ENCODE measurements at regions not wholly inside any gene's neighbourhood (a gene's known extent, or its start where the extent isn't known, plus 50 kb on each side); places are given as distances from the start of the nearest gene placed in this dataset.

DNA sequence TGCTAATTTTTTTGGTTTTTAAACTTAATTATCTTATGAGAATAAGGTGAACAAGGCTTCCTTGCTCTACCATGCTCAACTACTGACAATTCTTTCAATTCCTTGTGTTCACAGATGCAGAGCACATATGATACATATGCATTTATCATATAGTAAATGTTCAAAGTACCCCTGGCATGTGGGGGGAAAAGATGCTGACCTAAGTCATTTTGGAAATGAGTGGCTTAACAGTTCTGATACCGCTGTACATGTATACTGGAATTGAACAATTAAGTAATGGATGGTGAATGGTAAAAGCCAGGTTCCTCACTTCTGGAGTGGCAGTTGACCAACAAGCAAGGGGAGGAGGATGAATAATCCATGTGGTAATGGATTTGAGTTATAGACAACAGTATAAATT is 149.6 kb downstream of the NAF1 start:
- TF ChIP-seq, protein P1, sequence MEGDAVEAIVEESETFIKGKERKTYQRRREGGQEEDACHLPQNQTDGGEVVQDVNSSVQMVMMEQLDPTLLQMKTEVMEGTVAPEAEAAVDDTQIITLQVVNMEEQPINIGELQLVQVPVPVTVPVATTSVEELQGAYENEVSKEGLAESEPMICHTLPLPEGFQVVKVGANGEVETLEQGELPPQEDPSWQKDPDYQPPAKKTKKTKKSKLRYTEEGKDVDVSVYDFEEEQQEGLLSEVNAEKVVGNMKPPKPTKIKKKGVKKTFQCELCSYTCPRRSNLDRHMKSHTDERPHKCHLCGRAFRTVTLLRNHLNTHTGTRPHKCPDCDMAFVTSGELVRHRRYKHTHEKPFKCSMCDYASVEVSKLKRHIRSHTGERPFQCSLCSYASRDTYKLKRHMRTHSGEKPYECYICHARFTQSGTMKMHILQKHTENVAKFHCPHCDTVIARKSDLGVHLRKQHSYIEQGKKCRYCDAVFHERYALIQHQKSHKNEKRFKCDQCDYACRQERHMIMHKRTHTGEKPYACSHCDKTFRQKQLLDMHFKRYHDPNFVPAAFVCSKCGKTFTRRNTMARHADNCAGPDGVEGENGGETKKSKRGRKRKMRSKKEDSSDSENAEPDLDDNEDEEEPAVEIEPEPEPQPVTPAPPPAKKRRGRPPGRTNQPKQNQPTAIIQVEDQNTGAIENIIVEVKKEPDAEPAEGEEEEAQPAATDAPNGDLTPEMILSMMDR (IDR thresholded peaks at IDR 0.05; ENCODE audit: insufficient read depth, low read depth, low read length, missing control alignments), result no peak
- H3K4me3 ChIP-seq (ENCODE audit: low read depth, low read length), result no peak overlapping the region
- no peak for DNase-seq (ENCODE audit: low read depth)

DNA sequence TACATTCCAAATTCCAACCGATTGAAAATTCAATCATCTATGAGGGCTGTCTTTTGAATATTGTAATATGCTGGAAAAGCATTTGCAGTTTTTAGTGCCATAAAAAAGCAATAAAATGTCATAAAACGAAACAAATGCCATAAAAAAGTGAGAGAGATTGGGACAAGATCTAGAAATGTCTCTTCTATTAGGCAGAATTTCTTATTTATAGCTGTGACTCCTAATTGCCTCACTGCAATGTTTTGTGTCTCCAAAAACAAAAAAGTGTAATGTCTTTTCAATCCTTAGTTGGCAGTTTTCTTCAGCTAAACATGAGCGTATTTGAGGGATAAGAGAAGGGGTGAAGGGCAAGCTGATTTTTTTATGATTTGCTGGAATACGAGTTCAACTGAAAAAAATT is 153.9 kb downstream of the NAF1 start:
- DNase-seq (ENCODE audit: low read depth), result no peak
- no peak overlapping the region for H3K4me3 ChIP-seq (ENCODE audit: low read depth, low read length)
- TF ChIP-seq, protein P1 (IDR thresholded peaks at IDR 0.05; ENCODE audit: insufficient read depth, low read depth, low read length, missing control alignments), result no peak

DNA sequence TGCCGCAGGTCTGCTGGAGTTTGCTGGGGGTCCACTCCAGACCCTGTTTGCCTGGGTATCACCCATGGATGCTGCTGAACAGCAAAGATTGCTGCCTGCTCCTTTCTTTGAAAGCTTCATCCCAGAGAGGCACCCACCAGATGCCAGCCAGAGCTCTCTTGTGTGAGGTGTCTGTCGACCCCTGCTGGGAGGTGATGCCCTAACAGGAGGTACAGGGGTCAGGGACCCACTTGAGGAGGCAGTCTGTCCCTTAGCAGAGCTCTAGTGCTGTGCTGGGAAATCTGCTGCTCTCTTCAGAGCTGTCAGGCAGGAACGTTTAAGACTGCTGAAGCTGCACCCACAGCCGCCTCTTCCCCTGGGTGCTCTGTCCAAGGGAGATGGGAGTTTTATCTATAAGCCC is 162.7 kb downstream of the NAF1 start:
- H3K4me3 ChIP-seq (ENCODE audit: low read depth, low read length), result no peak overlapping the region
- TF ChIP-seq, protein P1 (IDR thresholded peaks at IDR 0.05; ENCODE audit: insufficient read depth, low read depth, low read length, missing control alignments), result peak; percentile 3
- no peak for DNase-seq (ENCODE audit: low read depth)

DNA sequence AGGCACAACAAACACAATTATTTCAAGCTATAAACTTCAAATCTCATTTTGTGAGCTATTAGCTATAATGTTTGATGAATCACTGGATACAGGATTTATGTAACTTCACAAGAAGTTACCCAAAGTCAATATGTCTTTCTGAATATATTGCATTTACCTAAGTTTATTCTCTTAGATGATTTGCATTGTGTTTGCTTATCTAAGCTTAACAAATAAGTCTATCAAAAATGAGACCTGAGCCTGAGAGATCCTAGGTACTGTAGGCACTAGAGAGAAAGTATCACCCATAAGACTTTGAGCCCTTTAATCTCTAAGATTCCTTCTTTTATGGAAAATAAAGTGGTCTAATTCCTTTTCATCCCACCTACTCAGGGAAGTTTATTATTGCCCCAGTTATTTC is 178.2 kb downstream of the NAF1 start:
- DNase-seq (ENCODE audit: low read depth), result no peak
- no peak overlapping the region for H3K4me3 ChIP-seq (ENCODE audit: low read depth, low read length)
- TF ChIP-seq, protein P1 (IDR thresholded peaks at IDR 0.05; ENCODE audit: insufficient read depth, low read depth, low read length, missing control alignments), result no peak

DNA sequence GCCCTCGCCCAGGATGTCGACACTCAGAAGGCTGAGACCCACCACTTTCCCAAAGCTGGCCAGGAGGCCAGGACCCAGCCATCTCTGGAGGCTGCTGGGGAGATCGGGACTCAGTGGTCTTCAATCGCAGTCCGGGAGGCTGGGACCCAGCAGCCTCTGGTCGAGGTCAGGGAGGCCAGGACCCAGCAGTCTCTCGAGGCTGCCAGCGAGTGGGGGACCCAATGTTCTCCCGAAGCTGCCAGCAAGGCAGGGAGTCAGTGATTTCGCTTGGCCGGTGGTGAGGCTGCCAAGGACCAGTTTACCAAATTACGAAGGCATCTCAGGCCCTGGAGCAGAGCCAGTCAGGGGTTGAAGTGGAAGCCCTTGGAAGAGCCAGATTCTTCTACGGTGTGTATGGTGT is 181.6 kb downstream of the NAF1 start:
- H3K4me3 ChIP-seq (ENCODE audit: low read depth, low read length), result no peak overlapping the region
- TF ChIP-seq, protein P1 (IDR thresholded peaks at IDR 0.05; ENCODE audit: insufficient read depth, low read depth, low read length, missing control alignments), result no peak
- no peak for DNase-seq (ENCODE audit: low read depth)

DNA sequence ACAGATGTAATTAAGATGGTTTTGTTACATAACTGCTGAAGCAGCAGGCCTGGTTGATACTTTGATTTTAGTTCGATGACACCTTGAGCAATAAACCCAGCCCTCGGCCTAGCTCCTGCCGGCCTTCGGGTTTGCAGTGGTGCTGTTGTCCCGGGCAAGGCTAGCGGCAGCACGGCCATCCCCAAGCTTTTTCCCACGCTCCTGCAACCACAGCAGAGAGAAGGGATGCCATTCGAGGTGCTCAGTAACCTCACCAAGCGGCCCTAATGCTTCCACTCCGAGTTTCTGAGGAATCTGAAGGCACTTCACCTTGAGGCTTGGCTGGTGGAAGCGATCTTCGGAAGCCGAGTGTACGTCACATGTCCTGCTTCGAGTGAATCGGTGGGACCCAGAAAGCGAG is 182.1 kb downstream of the NAF1 start:
- no peak for DNase-seq (ENCODE audit: low read depth)
- TF ChIP-seq, protein P1 (IDR thresholded peaks at IDR 0.05; ENCODE audit: insufficient read depth, low read depth, low read length, missing control alignments), result no peak
- no peak overlapping the region for H3K4me3 ChIP-seq (ENCODE audit: low read depth, low read length)

DNA sequence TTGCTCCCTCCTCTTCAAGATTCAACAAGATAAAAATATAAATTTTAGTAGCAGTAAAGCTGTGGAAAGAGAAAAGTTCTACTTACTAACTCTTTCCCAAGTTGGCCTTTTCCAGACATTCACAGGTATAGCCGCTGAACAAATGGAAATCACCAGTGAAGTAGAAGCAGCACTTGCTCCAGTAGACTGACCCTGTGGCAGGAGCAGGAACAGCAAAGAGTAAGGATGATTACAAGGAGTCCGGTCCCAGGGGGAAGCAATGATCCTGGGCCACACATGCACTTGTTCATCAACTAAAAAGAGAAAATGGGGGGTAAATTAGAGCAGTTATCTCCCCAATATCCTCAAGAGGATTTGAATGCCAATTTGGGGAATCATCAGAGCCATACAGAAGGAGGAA is 184.9 kb downstream of the NAF1 start:
- TF ChIP-seq, protein P1 (IDR thresholded peaks at IDR 0.05; ENCODE audit: insufficient read depth, low read depth, low read length, missing control alignments), result no peak
- no peak for DNase-seq (ENCODE audit: low read depth)
- H3K4me3 ChIP-seq (ENCODE audit: low read depth, low read length), result no peak overlapping the region

All from GM12865 (cell line).